Esophagus muscularis mucosa (tissue), 4 donors: ENCODE measurements at regions not wholly inside any gene's neighbourhood (a gene's known extent, or its start where the extent isn't known, plus 50 kb on each side); places are given as distances from the start of the nearest gene placed in this dataset.
"Not testable (repeated sequence)": the region's sequence is repeated elsewhere in the genome, so short reads cannot be mapped to it uniquely, and the experiment has no call there.

ENCODE experiments used
- DNase-seq: peaks from one replicate; pipeline ENCODE4 v3.0.0-alpha.2; 2017; ENCODE audit errors: extremely low spot score
- H3K27ac ChIP-seq, 4 donors: fragments of 200-600 bp; sonication (generic); replicated peaks in 1 of 4; 1 replicate in 3 of 4; 2 replicates in 1 of 4; pipeline ENCODE4 v1.5.1; 2016 to 2019; ENCODE audit warnings: mild to moderate bottlenecking in 1 of 4
- H3K27me3 ChIP-seq, 4 donors: fragments of 200-600 bp; sonication (generic); one replicate each; pipeline versions ENCODE4 v1.5.1 to v1.6.0; 2016 to 2019
- H3K36me3 ChIP-seq, 4 donors: fragments of 200-600 bp; sonication (generic); one replicate each; pipeline ENCODE4 v1.5.1; 2016 to 2019
- H3K4me1 ChIP-seq, 4 donors: fragments of 200-600 bp; sonication (generic); one replicate each; pipeline ENCODE4 v1.5.1; 2016 to 2019
- H3K4me3 ChIP-seq, 4 donors: fragments of 200-600 bp; sonication (generic); 1 replicate in 2 of 4; 2 replicates in 2 of 4; pipeline ENCODE4 v1.5.1; 2016 to 2019; ENCODE audit warnings: mild to moderate bottlenecking in 4 of 4, moderate library complexity in 1 of 4
- H3K9me3 ChIP-seq, 4 donors: fragments of 200-600 bp; sonication (generic); 1 replicate in 3 of 4; 2 replicates in 1 of 4; pipeline ENCODE4 v1.5.1; 2016 to 2019
- EP300 ChIP-seq: sonication (generic); formaldehyde crosslinking; IDR thresholded peaks from one replicate; pipeline ENCODE4 v1.6.1; 2017; ENCODE audit warnings: antibody characterized with exemption
- POLR2A ChIP-seq: fragments of 450-650 bp; IDR thresholded peaks from one replicate; pipeline ENCODE4 v1.6.1; 2017; ENCODE audit warnings: antibody characterized with exemption, moderate library complexity, mild to moderate bottlenecking, low read depth
- POLR2AphosphoS5 ChIP-seq, 2 donors: sonication (generic); formaldehyde crosslinking; IDR thresholded peaks; one replicate each; pipeline ENCODE4 v1.6.1; 2017; ENCODE audit warnings: antibody characterized with exemption in 2 of 2
- WGBS: methylation state at CpG from one replicate; pipeline ENCODE4 v1.1.5; 2018; 5-methylcytosine and 5-hydroxymethylcytosine counted together
- intact Hi-C: fragments of 100-400 bp; cut with DNase I; formaldehyde crosslinking; loops from one replicate; pipeline ENCODE4 v1.15.1; 2023
- TF ChIP-seq, protein P1 (sequence below), 3 experiments: fragments of 200-600 bp in 2 of 3; fragments of 450-650 bp in 1 of 3; sonication (generic) in 2 of 3; IDR thresholded peaks; one replicate each; pipeline ENCODE4 v1.5.1; 2017 to 2019; ENCODE audit warnings: antibody characterized with exemption in 3 of 3, mild to moderate bottlenecking in 2 of 3, moderate library complexity in 1 of 3

DNA sequence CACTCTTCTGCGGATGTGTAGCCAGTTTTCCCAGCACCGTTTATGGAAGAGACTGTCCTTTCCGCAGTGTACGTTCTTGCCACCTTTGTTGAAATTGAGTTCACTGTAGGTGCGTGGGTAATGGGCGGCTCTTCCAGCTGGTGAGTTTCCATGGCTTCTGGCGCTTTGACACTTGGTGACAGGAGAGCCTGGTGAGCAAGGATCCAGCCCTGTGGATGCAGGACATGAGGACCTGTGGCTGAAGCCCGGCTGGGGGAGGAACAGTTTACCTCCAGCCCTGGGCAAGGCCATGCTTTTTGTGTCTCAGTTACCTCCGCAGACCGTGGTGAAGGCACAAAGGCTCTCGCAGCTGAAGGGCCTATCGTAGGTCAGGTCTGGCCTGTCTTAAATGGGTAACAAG lies 166.5 kb downstream of the LAT start:
- peaks cover 7 to 27% (median 17%) of the 10 kb centered on the region in 4 donors for H3K4me1 ChIP-seq
- intact Hi-C loops, result no loop called here
- no peak for DNase-seq
- H3K9me3 ChIP-seq, result no peaks in the 10 kb centered on the region
- H3K4me3 ChIP-seq, result no peak overlapping the region
- H3K36me3 ChIP-seq, result peaks cover 0 to 4% (median 0%) of the 10 kb centered on the region in 4 donors
- WGBS, result 97% methylated on average over 11 of the region's 12 CpGs
- no peaks in the 10 kb centered on the region for H3K27me3 ChIP-seq
- TF ChIP-seq POLR2A (no peak), EP300 (no peak), POLR2AphosphoS5 (IDR thresholded peaks at IDR 0.05) (no peak)
- TF ChIP-seq, protein P1, sequence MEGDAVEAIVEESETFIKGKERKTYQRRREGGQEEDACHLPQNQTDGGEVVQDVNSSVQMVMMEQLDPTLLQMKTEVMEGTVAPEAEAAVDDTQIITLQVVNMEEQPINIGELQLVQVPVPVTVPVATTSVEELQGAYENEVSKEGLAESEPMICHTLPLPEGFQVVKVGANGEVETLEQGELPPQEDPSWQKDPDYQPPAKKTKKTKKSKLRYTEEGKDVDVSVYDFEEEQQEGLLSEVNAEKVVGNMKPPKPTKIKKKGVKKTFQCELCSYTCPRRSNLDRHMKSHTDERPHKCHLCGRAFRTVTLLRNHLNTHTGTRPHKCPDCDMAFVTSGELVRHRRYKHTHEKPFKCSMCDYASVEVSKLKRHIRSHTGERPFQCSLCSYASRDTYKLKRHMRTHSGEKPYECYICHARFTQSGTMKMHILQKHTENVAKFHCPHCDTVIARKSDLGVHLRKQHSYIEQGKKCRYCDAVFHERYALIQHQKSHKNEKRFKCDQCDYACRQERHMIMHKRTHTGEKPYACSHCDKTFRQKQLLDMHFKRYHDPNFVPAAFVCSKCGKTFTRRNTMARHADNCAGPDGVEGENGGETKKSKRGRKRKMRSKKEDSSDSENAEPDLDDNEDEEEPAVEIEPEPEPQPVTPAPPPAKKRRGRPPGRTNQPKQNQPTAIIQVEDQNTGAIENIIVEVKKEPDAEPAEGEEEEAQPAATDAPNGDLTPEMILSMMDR (IDR thresholded peaks at IDR 0.05), result no peak
- H3K27ac ChIP-seq, result no peak overlapping the region

DNA sequence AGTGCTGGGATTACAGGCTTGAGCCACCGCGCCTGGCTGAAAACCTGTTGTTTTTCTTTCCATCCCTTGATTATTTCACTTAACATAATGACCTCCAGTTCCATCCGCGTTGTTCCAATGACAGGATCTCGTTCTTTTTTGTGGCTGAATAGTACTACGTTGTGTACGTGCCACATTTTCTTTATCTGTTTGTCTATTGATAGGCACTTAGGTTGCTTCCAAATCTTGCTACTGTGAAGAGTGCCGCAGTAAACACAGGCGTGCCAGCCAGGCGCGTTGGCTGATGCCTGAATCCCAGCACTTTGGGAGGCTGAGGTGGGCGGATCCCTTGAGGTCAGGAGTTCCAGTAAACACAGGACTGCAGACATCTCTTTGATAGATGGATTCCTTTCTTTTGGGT lies 165.1 kb downstream of the LAT start:
- H3K27ac ChIP-seq, intact Hi-C loops, H3K9me3 ChIP-seq, H3K4me3 ChIP-seq, DNase-seq, H3K36me3 ChIP-seq, H3K27me3 ChIP-seq: not testable (repeated sequence)
- WGBS, result 84% methylated on average over 12 of the region's 12 CpGs
- peaks cover 5 to 21% (median 13%) of the 10 kb centered on the region in 4 donors for H3K4me1 ChIP-seq

DNA sequence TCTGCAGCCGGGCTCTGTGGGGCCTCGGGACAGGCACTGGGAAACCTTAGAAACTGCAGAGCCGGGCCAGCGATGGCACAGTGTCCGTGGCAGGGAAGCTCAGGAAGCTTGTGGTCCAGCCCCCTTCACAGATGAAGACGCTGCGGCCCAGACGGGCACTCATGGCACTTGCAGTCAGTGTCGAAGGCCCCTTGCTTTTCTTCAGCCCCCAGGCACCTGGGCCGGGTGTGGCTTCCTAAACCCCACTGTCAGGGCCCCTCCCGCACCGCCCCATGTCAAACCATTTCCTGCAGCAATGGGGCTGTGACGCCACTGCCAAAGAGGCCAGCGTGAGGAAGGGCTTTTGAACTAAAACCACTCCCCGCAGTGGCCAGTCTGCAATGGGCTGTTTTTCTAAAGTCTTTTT lies 164.0 kb downstream of the LAT start:
- peaks cover 0 to 7% (median 0%) of the 10 kb centered on the region in 4 donors for H3K36me3 ChIP-seq
- H3K9me3 ChIP-seq, result no peaks in the 10 kb centered on the region
- WGBS, result 64% methylated on average over 9 of the region's 15 CpGs
- intact Hi-C loops, result no loop called here
- no peak overlapping the region for H3K4me3 ChIP-seq
- peaks cover 0 to 11% (median 3%) of the 10 kb centered on the region in 4 donors for H3K4me1 ChIP-seq
- TF ChIP-seq POLR2A, result no peak
- TF ChIP-seq EP300, result no peak
- no peak for TF ChIP-seq POLR2AphosphoS5 (IDR thresholded peaks at IDR 0.05)
- TF ChIP-seq, protein P1 (IDR thresholded peaks at IDR 0.05), result no peak
- DNase-seq, result no peak
- no peak overlapping the region for H3K27ac ChIP-seq
- no peaks in the 10 kb centered on the region for H3K27me3 ChIP-seq

DNA sequence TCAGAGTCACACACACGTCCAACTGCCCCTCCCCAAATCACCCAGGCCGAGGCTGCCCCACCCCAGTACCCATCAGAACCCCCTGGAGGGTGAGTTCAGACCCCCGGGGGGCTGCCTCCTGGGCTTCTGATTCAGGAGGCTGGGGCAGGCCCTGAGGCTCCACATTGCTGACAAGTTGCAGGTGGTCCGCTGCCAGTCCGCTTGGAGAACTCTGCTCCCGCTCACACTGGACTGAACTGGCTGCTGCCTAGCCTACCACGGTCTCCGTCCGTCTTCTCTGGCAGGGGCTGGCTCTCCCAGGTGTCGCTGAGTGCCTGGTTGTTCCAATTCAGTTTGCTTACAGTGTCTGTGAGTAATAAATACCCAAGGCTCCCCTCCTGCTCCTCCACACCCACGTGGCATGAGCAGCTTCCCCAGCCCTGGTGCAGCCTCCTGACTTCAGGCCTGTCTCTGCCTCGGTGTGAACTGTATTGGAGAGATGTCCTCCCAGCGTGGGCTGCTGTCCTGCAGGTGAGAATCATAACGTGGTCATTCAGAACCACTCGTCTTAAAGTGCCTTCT lies 163.4 kb downstream of the LAT start:
- TF ChIP-seq, protein P1 (IDR thresholded peaks at IDR 0.05), result no peak
- TF ChIP-seq POLR2AphosphoS5 (IDR thresholded peaks at IDR 0.05), result no peak
- TF ChIP-seq POLR2A, result no peak
- TF ChIP-seq EP300, result no peak
- Histone ChIP-seq H3K4me3 (no peak overlapping the region), H3K27ac (no peak overlapping the region), H3K4me1 (peaks cover 0 to 8% (median 0%) of the 10 kb centered on the region in 4 donors), H3K36me3 (peaks cover 0 to 7% (median 0%) of the 10 kb centered on the region in 4 donors), H3K27me3 (no peaks in the 10 kb centered on the region), H3K9me3 (no peaks in the 10 kb centered on the region)
- DNase-seq, result no peak
- intact Hi-C loops, result no loop called here
- WGBS, result 88% methylated on average over 10 of the region's 15 CpGs

DNA sequence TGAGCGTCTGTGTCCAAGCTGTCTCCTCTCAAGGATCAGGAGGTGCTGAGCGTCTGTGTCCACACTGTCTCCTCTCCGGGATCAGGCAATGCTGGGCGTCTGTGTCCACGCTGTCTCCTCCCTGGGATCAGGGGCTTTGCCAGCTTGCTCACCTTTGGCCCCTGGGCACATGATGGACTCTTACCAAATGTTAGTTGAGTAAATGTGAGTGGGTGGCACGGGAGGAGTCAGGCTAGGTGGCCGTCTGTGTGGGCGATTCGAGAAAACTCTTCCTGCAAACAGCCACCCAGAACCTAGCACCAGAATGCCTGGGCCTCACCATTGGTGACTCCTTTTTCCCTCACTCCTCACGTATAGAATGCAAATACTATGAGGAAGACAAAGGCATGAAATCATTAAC lies 162.9 kb downstream of the LAT start:
- 84% methylated on average over 9 of the region's 10 CpGs for WGBS

DNA sequence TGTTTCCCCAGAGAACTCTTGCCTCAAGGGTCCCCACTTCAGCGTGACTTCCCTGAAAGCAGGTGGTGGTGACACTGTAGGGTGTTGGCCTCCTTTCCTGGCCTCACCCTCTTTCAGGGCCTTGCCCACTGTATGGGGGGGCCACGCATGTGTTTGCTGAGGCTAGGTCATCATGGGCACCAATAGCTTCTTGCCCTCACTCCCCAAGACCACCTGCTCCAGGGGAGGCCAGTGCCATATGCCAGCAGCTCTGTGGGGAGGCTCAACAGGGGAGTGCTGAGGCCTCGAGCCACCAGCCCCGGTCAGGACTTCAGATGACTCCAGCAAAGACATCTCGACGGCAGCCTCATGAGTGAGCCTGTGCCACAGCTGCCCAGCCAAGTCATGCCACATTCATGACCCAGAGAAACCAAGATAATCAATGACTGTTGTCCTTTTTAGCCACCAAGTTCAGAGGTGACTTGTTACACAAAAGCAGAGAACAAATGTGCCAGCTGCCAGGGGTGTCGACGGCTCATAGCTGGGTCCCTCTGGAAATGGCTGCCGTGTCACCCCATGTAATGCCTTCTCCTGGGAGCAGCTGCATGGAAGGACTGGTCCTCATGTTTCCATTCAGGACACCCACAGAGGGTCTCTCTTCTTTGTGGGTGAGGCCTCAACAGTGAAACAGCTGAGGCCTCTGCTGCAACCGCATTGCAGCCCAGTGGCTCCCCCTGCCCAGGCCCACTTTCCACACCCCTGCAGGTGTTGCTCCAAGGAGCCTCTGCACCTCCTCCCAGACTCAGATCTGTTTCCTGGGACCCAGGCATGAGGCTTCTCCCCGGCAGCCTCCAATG lies 162.2 kb downstream of the LAT start:
- H3K4me1 ChIP-seq, H3K36me3 ChIP-seq, H3K4me3 ChIP-seq, H3K27me3 ChIP-seq, H3K9me3 ChIP-seq, DNase-seq, intact Hi-C loops, H3K27ac ChIP-seq: not testable (repeated sequence)
- 91% methylated on average over 7 of the region's 11 CpGs for WGBS

More for the DNA sequence above, 162.9 kb downstream of the LAT start:
- H3K4me1 ChIP-seq, DNase-seq, intact Hi-C loops, H3K27me3 ChIP-seq, H3K36me3 ChIP-seq, H3K9me3 ChIP-seq, H3K27ac ChIP-seq, H3K4me3 ChIP-seq: not testable (repeated sequence)
